Activated T-helper 1 cell treated with anti-CD3 and anti-CD28 coated beads, Interleukin-12 subunit alpha, Interleukin-12 subunit beta, Interleukin-2, Interleukin-4 antibody, amounts not matched to agents 30 ng/mL and 10 ng/mL and 1 ng/mL, durations not matched to agents 14 hours and 24 hours and 36 hours (primary cell): ENCODE measurements at regions not wholly inside any gene's neighbourhood (a gene's known extent, or its start where the extent isn't known, plus 50 kb on each side); places are given as distances from the start of the nearest gene placed in this dataset.
"Not testable (repeated sequence)": the region's sequence is repeated elsewhere in the genome, so short reads cannot be mapped to it uniquely, and the experiment has no call there.

Experiments used
- DNase-seq: peaks from one replicate; pipeline ENCODE4 v3.0.0; 2021; ENCODE audit warnings: low spot score
- H3K27ac Mint-ChIP-seq: one replicate; pipeline ENCODE4 v1.8.0; 2021; ENCODE audit warnings: mild to moderate bottlenecking, mixed read lengths
- H3K27me3 Mint-ChIP-seq: one replicate; pipeline ENCODE4 v1.8.0; 2022; ENCODE audit warnings: mild to moderate bottlenecking, moderate library complexity, mixed read lengths; ENCODE audit not compliant: insufficient read depth
- H3K36me3 Mint-ChIP-seq: one replicate; pipeline ENCODE4 v1.8.0; 2021; ENCODE audit warnings: low read depth, mixed read lengths
- H3K4me1 Mint-ChIP-seq: one replicate; pipeline ENCODE4 v1.8.0; 2021; ENCODE audit warnings: low read depth, mixed read lengths
- H3K4me3 Mint-ChIP-seq: one replicate; pipeline ENCODE4 v1.8.0; 2021; ENCODE audit warnings: mild to moderate bottlenecking, moderate library complexity, mixed read lengths
- H3K9me3 Mint-ChIP-seq: one replicate; pipeline ENCODE4 v1.8.0; 2021; ENCODE audit warnings: mixed read lengths
- intact Hi-C: fragments of 100-400 bp; cut with micrococcal nuclease; formaldehyde crosslinking; loops from one replicate; pipeline ENCODE4 v1.15.1; 2024

GRCh38 chr14:82691191-82691590 is 1157.5 kb upstream of the SEL1L start:
- intact Hi-C loops, H3K36me3 Mint-ChIP-seq, H3K4me3 Mint-ChIP-seq, DNase-seq, H3K27me3 Mint-ChIP-seq, H3K4me1 Mint-ChIP-seq, H3K27ac Mint-ChIP-seq, H3K9me3 Mint-ChIP-seq: not testable (repeated sequence)

GRCh38 chr14:82694820-82695219 is 1161.2 kb upstream of the SEL1L start:
- Mint-ChIP-seq H3K4me3 (no peak overlapping the region), H3K9me3 (peaks cover 4% of the 10 kb centered on the region), H3K27ac (no peak overlapping the region), H3K27me3 (no peaks in the 10 kb centered on the region), H3K36me3 (no peaks in the 10 kb centered on the region), H3K4me1 (no peaks in the 10 kb centered on the region)
- intact Hi-C loops, result no loop called here
- no peak for DNase-seq

- H3K36me3 Mint-ChIP-seq, result no peaks in the 10 kb centered on the region
- no peaks in the 10 kb centered on the region for H3K4me1 Mint-ChIP-seq
- H3K9me3 Mint-ChIP-seq, result peaks cover 22% of the 10 kb centered on the region
- no peaks in the 10 kb centered on the region for H3K27me3 Mint-ChIP-seq
- H3K4me3 Mint-ChIP-seq, result no peak overlapping the region
- H3K27ac Mint-ChIP-seq, result no peak overlapping the region
- no peak for DNase-seq
- intact Hi-C loops, result no loop called here
These were observed 1170.6 kb upstream of the SEL1L start for GRCh38 chr14:82704218-82704617.

- no peaks in the 10 kb centered on the region for H3K36me3 Mint-ChIP-seq
- DNase-seq, result peak; percentile 5
- no peaks in the 10 kb centered on the region for H3K27me3 Mint-ChIP-seq
- no peak overlapping the region for H3K27ac Mint-ChIP-seq
- no peaks in the 10 kb centered on the region for H3K4me1 Mint-ChIP-seq
- peaks cover 4% of the 10 kb centered on the region for H3K9me3 Mint-ChIP-seq
- H3K4me3 Mint-ChIP-seq, result no peak overlapping the region
- intact Hi-C loops, result loop anchor here (10.0 kb wide), 1 partner anchor 754 kb away; no protein-coding TSS in a partner anchor
These were observed 1176.7 kb upstream of the SEL1L start for GRCh38 chr14:82710267-82710841.

- no peak overlapping the region for H3K27ac Mint-ChIP-seq
- no peaks in the 10 kb centered on the region for H3K36me3 Mint-ChIP-seq
- peaks cover 3% of the 10 kb centered on the region for H3K9me3 Mint-ChIP-seq
- intact Hi-C loops, result loop anchor here (10.0 kb wide), 1 partner anchor 745 kb away; no protein-coding TSS in a partner anchor
- H3K4me1 Mint-ChIP-seq, result no peaks in the 10 kb centered on the region
- H3K4me3 Mint-ChIP-seq, result no peak overlapping the region
- no peaks in the 10 kb centered on the region for H3K27me3 Mint-ChIP-seq
- no peak for DNase-seq
These were observed 1186.0 kb upstream of the SEL1L start for GRCh38 chr14:82719617-82720016.

GRCh38 chr14:82720431-82720830 is 1186.8 kb upstream of the SEL1L start:
- Mint-ChIP-seq H3K4me3 (no peak overlapping the region), H3K27ac (no peak overlapping the region), H3K27me3 (no peaks in the 10 kb centered on the region), H3K9me3 (peaks cover 9% of the 10 kb centered on the region), H3K36me3 (no peaks in the 10 kb centered on the region), H3K4me1 (no peaks in the 10 kb centered on the region)
- intact Hi-C loops, result no loop called here
- DNase-seq, result no peak

- Mint-ChIP-seq H3K9me3 (peaks cover 9% of the 10 kb centered on the region), H3K27ac (no peak overlapping the region), H3K4me1 (no peaks in the 10 kb centered on the region), H3K27me3 (no peaks in the 10 kb centered on the region), H3K4me3 (no peak overlapping the region), H3K36me3 (no peaks in the 10 kb centered on the region)
- intact Hi-C loops, result no loop called here
- no peak for DNase-seq
These were observed 1187.3 kb upstream of the SEL1L start for GRCh38 chr14:82720946-82721345.

- H3K36me3 Mint-ChIP-seq, result no peaks in the 10 kb centered on the region
- H3K4me3 Mint-ChIP-seq, result no peak overlapping the region
- no peak overlapping the region for H3K27ac Mint-ChIP-seq
- H3K4me1 Mint-ChIP-seq, result no peaks in the 10 kb centered on the region
- no peak for DNase-seq
- no peaks in the 10 kb centered on the region for H3K27me3 Mint-ChIP-seq
- intact Hi-C loops, result no loop called here
- peaks cover 9% of the 10 kb centered on the region for H3K9me3 Mint-ChIP-seq
These were observed 1190.7 kb upstream of the SEL1L start for GRCh38 chr14:82724316-82724715.

- no peaks in the 10 kb centered on the region for H3K4me1 Mint-ChIP-seq
- H3K9me3 Mint-ChIP-seq, result peaks cover 9% of the 10 kb centered on the region
- H3K27me3 Mint-ChIP-seq, result no peaks in the 10 kb centered on the region
- H3K36me3 Mint-ChIP-seq, result no peaks in the 10 kb centered on the region
- no peak for DNase-seq
- intact Hi-C loops, result no loop called here
- H3K27ac Mint-ChIP-seq, result no peak overlapping the region
- no peak overlapping the region for H3K4me3 Mint-ChIP-seq
These were observed 1191.6 kb upstream of the SEL1L start for GRCh38 chr14:82725213-82725612.

GRCh38 chr14:82731526-82731925 is 1197.9 kb upstream of the SEL1L start:
- peaks cover 8% of the 10 kb centered on the region for H3K9me3 Mint-ChIP-seq
- H3K36me3 Mint-ChIP-seq, result no peaks in the 10 kb centered on the region
- intact Hi-C loops, result no loop called here
- H3K4me3 Mint-ChIP-seq, result no peak overlapping the region
- no peaks in the 10 kb centered on the region for H3K27me3 Mint-ChIP-seq
- H3K4me1 Mint-ChIP-seq, result no peaks in the 10 kb centered on the region
- no peak for DNase-seq
- H3K27ac Mint-ChIP-seq, result no peak overlapping the region

- Mint-ChIP-seq H3K9me3 (peaks cover 21% of the 10 kb centered on the region), H3K36me3 (no peaks in the 10 kb centered on the region), H3K4me3 (no peak overlapping the region), H3K4me1 (no peaks in the 10 kb centered on the region), H3K27me3 (no peaks in the 10 kb centered on the region), H3K27ac (no peak overlapping the region)
- intact Hi-C loops, result no loop called here
- no peak for DNase-seq
These were observed 1206.9 kb upstream of the SEL1L start for GRCh38 chr14:82740547-82740946.

GRCh38 chr14:82755476-82755875 is 1221.8 kb upstream of the SEL1L start:
- Mint-ChIP-seq H3K27ac (no peak overlapping the region), H3K9me3 (peaks cover 10% of the 10 kb centered on the region), H3K4me3 (no peak overlapping the region), H3K36me3 (no peaks in the 10 kb centered on the region), H3K27me3 (no peaks in the 10 kb centered on the region), H3K4me1 (no peaks in the 10 kb centered on the region)
- DNase-seq, result no peak
- intact Hi-C loops, result no loop called here

- intact Hi-C loops, result no loop called here
- H3K27me3 Mint-ChIP-seq, result no peaks in the 10 kb centered on the region
- H3K4me3 Mint-ChIP-seq, result no peak overlapping the region
- no peak for DNase-seq
- H3K36me3 Mint-ChIP-seq, result no peaks in the 10 kb centered on the region
- H3K27ac Mint-ChIP-seq, result no peak overlapping the region
- H3K9me3 Mint-ChIP-seq, result peaks cover 10% of the 10 kb centered on the region
- H3K4me1 Mint-ChIP-seq, result no peaks in the 10 kb centered on the region
These were observed 1222.3 kb upstream of the SEL1L start for GRCh38 chr14:82755923-82756322.

GRCh38 chr14:82757776-82758175 is 1224.1 kb upstream of the SEL1L start:
- no peaks in the 10 kb centered on the region for H3K4me1 Mint-ChIP-seq
- intact Hi-C loops, result no loop called here
- no peak overlapping the region for H3K27ac Mint-ChIP-seq
- no peaks in the 10 kb centered on the region for H3K36me3 Mint-ChIP-seq
- H3K4me3 Mint-ChIP-seq, result no peak overlapping the region
- no peak for DNase-seq
- no peaks in the 10 kb centered on the region for H3K27me3 Mint-ChIP-seq
- peaks cover 10% of the 10 kb centered on the region for H3K9me3 Mint-ChIP-seq
